NCI-H2196 treated with DMSO at 0.1 percent for 48 hours (cell line): ENCODE measurements at regions not wholly inside any gene's neighbourhood (a gene's known extent, or its start where the extent isn't known, plus 50 kb on each side); places are given as distances from the start of the nearest gene placed in this dataset.

Experiments
- DNase-seq: peaks from one replicate; lab custom pipeline; 2025; ENCODE audit not compliant: unreplicated experiment; lab: John Stamatoyannopoulos, UW

DNA sequence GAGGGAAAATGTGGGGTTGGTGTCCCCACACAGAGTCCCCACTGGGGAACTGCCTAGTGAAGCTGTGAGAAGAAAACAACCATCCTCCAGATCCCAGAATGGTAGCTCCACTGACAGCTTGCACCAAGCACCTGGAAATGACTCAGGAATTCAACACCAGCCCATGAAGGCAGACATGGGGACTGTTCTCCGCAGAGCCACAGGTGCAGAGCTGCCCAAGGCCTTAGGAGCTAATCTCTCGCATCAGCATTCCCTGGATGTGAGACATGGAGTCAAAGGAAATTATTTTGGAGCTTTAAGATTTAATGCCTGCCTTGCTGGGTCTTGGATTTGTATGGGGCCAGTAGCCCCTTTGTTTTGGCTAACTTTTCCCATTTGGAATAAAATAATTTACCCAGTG is 367.9 kb downstream of the FAM133A start:
- DNase-seq, result no peak

DNA sequence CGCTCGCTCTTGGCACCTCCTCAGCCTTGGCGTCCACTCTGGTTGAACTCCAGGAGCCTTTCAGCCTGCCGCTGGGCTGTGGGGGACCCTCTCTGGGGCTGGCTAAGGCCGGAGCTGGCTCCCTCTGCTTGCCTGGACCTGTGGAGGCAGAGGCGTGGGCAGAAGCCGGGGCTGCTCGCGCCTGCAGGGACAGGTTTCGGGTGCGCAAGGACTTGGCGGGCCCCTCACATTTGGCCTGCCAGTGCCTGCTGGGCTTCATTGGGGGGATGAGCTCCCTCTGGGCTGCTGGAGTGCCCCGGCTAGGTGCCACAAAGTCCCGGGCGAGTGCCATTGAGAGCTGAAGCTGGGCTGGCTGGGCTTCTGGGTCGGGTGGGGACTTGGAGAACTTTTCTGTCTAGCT is 371.7 kb downstream of the FAM133A start:
- no peak for DNase-seq

DNA sequence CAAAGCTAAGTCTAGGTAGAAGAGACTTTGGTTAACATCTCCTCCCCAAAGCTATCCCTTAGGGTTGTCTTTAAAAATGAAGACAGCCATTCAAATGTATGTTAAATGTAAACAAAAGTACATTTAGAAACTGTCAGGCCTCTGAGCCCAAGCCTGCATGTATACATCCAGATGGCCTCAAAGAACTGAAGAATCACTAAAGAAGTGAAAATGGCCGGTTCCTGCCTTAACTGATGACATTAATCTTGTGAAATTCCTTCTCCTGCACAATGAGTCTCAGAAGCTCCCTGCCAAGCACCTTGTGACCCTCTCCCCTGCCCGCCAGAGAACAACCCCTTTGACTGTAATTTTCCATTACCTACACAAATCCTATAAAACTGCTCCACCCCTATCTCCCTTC is 377.9 kb downstream of the FAM133A start:
- no peak for DNase-seq

DNA sequence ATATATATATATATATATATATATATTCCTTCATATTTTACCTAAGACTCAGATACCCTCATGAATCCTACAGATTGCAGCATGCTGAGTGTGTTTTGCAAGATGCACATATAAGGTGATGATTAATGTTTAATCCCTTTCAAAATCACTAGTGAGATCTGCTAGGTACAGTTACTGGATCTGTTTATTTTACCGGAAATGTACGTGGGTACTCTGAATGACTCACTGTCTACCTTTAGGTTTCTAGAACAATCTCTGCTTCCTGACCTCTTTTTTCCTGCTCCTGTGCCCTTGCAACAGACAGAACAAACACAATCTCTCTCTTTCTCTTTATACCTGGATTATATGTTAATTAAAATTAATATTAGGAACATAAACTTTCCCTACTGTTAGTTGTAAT is 379.6 kb downstream of the FAM133A start:
- no peak for DNase-seq

DNA sequence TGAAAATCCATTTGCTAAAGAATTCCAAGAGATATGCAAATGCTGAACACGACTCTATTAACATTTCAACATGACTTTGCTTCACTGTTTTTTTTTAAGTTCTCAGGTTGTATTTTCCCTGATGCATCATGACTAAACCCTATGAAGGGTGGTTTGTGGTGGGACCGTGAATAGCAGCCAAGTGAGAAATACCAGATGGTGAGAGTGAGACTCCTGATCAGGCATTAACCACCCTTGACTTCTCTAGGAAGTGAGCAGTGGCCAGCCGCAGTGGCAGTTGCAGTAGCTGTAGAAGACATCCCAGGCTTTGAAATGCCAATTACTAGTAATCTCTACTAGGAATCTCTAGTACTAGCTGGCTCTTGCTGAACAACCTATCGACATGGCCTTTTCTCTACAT is 383.4 kb downstream of the FAM133A start:
- no peak for DNase-seq

DNA sequence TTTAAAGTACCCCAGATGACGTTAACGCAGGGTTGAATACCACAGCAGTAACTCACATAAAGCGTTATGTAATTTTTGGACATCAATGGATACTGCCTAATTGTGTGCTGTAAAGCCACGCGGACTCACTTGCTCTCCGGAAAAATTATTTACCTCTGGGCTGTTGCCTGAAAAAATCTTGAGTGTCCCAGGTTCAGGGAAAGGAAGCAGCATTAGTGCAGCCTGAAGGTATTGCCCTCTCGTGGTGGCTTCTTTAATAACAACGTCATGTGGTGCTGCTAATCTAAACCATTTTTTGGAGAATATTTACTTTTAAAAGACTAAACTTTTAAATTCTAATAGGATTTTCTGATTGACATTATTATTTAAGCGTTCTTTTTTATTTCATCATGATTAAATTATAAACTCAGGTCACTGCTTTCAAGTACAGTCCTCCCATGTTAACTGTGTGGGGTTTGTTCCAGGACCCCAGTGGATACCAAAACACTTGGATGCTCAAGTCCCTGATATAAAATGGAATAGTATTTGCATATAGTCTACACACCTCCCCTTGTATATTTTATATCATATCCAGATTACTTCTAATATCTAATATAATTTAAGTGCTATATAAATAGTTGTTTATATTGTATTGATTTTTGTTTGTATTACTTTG is 384.8 kb downstream of the FAM133A start:
- no peak for DNase-seq

DNA sequence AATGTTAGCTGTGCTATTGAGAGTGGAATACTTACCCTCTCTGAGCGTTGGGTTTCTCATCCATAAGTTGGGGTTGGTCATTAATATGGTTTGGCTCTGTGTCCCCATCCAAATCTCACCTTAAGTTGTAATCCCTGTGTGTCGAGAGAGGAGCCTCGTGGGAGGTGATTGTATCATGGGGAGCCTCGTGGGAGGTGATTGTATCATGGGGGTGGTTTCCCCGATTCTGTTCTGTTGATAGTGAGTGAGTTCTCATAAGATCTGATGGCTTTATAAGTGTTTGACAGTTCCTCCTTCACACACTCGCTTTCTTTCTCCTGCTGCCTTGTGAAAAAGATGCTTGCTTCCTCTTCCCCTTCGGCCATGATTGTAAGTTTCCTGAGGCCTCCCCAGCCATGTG is 391.1 kb downstream of the FAM133A start:
- no peak for DNase-seq

DNA sequence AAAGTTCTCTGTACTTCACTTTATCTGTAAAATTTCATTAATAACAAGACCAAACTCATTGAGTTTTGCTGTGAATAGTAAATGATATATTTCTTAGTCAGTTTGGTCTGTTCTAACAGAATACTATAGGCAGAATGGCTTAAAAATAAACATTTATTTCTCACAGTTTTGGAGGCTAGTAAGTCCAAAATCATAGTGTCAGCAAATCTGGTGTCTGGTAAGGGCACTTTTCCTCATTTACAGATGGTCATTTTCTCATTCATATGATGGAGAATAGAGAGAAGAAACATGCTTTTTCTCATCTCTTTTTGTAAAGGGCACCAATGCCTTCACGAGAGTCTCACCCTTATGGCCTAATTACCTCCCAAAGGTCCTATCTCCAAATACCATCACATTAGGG is 415.1 kb downstream of the FAM133A start:
- DNase-seq, result no peak

DNA sequence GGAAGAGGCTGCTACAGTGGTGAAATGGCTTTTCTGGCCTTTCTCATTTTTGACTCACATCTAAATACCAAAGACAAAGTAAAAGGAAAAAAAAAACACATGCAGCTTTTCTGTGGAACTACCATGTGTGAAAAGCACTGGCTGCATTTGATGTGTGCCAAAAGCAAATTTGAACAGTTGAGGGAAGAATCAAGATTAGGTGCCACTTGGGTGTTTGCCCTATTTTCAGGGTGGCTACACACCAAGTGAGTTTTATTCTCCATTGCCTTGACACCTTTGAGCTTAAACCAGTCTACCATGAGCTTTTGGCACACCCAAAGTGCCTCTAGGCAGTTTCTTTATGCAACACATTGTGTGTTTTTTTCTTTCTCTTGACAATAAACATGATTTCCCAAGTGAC is 423.9 kb downstream of the FAM133A start:
- no peak for DNase-seq

DNA sequence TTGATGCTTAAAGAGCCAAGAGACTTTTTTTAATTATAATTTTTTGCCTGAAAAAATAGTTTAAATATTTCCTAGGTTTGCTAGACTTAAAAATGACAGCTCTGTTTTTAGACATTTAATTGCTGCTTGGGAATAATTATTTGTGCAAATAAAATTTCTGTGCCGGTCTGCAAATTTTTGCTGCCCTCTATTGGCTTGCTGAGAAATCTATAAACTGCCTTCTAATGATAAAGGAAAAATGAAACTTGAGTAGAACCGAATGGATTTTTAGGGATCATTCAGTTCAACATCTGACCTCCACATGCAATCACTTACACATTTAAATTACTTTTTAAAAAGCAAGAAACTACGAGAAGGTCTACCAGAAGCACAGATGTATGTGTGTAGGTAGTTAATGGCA is 434.0 kb downstream of the FAM133A start:
- no peak for DNase-seq

DNA sequence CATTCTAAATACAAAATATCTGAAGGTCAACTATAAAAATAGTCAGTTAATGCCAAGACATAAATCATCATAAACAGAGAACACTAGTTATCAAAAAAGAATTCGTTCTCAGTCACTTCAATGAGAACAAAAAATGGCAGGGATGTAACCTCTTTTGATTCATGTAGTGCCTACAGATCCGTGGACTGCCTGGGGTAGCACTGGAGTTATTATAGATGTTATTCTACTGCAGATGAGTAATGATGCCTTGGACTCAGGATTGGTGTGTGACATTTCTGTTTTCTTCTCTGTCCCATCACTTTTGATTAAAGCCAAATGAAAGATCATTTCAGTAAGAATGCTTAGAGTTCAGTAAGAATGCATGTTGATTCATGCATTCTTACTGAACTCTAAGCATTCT is 440.4 kb downstream of the FAM133A start:
- no peak for DNase-seq

DNA sequence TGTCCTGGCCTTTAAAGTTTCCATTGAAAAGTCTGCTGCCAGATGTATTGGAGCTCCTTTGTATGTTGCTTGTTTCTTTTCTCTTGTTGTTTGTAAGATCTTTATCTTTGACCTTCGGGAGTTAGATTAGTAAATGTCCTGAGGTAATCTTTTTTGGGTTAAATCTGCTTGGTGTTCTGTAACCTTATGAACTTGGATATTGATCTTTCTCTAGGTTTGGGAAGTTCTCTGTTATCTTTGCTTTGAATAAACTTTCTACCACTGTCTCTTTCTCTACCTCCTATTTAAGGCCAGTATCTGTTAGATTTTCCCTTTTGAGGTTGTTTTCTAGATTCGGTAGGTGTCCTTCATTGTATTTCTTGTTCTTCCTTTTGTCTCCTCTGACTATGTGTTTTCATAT is 447.8 kb downstream of the FAM133A start:
- DNase-seq, result no peak

DNA sequence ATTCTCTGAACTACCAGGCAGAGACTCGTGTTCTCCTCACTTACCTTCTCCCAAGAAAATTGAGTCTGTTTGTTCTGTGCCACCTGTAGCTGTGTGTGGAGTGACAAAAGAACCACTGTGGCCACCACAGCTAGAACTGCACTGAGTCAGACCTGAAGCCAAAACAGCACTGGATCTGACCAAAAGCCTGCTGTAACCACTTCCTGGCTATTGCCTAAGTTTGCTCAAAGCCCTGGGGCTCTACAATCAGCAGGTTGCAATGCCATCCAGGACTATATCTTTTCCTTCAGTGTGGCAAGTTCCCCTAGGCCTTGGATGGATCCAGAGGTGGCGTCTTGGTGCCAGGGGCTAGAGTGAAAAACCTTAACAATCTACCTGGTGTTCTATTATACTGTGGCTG is 449.1 kb downstream of the FAM133A start:
- DNase-seq, result no peak

DNA sequence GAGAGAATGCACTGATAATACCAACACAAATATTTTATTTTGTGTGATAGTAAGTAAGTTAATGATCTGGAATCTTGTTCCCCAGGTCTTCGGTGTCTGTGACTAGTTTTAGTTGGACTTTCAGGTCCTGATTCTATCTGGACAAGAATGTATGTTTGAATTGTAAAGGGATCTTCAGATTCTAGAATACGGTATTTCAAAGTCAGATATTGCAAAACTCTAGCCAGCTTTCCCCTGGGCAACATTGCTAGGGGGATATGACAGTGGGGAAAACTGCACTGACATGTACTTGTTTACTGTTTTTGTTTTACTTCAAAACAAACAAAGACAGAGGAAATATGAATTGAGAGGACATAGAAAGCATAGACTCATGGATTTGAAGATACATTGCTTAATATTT is 489.0 kb downstream of the FAM133A start:
- no peak for DNase-seq

DNA sequence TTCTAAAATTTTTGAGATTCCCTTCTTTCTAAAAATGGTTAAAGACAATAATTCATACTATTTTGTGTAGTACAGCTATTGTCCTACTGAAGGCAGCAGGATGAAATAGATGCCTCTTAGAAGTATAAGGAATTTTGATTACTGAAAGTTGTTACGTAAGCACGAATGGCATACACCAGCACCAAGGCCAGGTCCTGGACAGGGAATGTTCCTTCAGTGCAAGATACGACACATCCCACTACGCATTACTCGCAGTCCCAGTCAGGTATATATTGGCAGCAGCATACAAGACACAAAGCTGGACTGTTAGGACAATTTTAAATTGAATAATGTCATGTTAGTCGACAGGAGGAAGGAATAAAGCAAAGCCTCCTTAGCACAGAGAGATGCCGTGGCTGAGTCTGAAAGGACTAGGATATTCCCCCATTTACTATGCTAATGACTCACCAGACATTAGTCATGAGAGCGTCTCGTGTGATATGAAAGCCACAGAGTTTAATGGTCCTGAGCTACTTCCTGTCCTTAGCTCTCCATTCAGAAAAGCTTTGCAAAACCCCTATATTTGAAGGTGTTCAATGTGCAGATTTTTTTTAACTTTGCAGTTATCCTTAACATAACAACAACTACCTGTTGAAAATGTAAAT is 504.3 kb downstream of the FAM133A start:
- no peak for DNase-seq

DNA sequence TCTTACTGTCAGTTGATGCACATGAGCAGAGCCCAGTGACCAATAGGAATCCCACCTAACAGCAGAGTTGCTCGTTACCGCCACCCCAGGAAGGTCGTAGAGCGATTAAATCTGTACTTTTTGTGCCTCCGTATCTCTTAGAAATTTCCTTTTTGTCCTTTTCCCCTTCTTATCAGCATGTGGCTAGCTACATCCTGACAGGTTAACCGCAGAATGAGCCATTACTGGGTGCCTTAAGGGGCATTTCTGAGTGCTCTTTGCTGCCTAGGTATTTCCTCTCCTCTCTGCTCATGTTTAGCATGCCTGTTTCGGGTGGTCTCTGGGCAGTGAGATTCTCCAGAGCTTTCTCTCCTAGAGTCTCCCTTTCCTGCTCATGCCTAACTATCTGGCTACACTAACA is 530.5 kb downstream of the FAM133A start:
- no peak for DNase-seq

DNA sequence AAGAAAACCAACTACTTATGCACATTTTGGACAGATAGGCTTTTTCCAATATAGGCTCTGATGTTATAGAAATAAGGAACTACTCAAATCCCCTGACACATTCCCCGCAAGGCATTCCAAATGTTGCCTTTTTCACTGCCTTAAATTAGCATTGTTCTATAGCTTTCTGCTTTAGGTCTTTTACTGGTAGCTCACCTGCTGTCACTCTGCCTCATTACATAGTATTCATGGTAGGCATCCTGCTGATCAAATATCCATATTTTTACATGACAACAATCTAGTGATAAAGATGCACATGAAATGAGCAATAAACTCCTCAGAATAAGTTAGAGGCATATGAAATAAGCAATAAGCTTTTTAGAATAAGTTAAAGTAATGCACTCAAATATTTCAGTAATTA is 542.7 kb downstream of the FAM133A start:
- no peak for DNase-seq

DNA sequence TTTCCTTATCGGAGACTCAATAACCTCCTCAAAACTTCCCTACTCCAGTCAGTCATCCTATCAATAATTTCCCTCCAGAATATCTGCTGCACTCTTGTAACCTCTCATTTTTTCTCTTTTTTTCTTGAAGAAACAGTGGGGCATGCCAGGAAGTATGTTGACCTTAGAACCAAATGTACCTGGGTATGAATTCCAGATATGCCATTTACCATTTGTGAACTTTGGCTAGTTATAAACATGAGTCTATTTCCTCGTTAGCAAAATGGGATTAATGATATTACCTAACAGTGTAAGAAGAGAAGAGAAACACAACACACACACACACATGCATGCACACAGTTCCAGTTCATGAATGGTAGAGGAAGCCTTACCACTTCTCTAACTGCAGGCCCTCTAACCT is 578.2 kb downstream of the FAM133A start:
- no peak for DNase-seq

DNA sequence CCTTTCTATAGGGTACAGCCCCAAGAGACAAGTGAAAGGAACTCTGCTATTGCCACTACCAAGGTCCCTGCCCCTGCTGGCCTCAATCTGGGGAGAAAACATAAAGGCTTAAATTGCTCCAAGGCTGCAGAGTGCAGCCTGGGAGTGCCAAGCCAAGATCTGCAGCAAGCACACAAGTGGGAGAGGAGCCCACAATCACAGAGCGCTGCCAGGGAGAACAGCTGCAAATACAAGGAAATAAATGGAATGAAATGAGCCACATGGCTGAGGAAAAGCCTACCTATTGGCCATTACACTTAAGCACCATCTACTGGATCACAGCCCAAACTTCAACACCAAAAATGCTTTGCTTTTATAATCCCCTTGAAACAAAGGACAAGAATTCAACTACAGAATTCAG is 582.4 kb downstream of the FAM133A start:
- DNase-seq, result no peak

DNA sequence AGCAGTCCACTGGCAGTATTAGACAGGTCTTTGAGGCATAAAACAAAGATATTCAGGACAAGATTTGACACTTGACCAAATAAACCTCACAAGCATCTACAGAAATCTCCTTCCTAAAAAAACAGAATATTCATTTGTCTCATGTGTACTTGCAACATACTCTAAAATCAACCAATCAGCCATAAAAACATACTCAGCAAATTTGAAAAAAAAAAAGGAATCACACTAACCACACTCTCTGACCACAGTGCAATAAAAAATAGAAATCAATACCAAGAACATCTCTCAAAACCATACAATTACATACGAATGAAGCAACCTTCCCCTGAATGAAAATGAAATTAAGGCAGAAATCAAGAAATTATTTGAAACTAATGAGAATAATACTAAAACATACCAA is 591.3 kb downstream of the FAM133A start:
- DNase-seq, result no peak

DNA sequence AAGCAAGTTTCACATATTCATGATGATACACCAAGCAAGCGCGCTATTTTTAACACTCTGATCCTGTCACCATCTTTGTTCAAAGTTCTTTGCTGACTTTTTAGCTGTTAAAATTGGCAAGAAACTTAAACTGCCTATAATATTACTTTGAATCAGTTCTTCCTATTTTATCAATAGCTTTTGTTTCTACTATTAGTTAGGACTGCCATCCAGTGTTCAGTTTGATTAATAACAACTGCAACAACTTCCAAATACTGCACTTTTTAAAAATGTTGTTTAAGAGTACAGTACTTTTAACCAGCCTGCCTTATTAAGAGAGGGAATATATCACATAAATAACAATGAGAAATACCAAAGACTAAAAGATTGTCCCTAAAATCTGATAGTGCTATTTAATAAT is 614.3 kb downstream of the FAM133A start:
- no peak for DNase-seq

DNA sequence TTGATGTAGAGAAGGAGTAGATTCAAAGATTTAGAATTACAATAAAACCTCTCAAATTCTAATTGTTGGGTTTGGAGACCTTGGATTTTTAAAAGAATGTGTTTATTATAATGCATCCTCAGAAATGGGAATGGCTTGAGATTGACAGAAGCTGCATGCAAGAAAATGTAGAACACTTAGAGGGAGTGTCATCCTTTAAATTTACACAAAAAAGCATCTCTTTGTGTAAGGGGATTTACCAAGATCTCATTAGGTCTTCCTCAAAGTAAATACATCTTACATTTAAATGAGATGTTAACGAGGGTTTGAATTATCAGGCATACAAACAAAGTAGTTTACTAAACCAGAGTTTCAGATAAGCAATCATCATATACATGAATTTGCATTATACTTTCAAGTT is 615.0 kb downstream of the FAM133A start:
- DNase-seq, result no peak

DNA sequence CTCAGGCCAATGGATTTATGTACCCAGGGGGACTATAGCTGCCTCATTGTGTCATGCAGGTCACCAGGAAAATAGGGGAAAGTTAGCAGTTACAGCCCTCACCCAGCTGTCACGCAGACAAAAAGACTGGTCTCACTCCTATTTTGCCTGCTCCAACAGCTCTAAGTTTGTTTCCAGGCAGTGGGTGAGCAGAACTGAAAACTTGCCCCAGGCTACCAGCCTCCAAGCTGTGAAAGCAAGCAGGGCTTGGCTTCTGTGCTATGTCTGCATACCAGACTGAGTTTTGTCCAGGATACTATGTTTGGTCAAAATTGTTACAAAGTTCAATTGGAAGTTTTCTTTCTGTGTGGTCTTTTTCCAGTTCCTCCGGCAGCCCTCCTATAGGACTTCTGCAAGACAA is 628.4 kb downstream of the FAM133A start:
- DNase-seq, result no peak
